Ovary (tissue), 3 donors: ENCODE measurements at regions not wholly inside any gene's neighbourhood (a gene's known extent, or its start where the extent isn't known, plus 50 kb on each side); places are given as distances from the start of the nearest gene placed in this dataset.

ENCODE experiments used
- POLR2A ChIP-seq: fragments of 450-650 bp; IDR thresholded peaks from one replicate; pipeline ENCODE4 v1.6.1; 2017; ENCODE audit warnings: antibody characterized with exemption, mild to moderate bottlenecking, moderate library complexity
- TF ChIP-seq, protein P1 (sequence below), 3 donors: fragments of 450-650 bp in 2 of 3; fragments of 200-600 bp in 1 of 3; IDR thresholded peaks; one replicate each; pipeline versions ENCODE4 v1.5.1 to v1.8.0; 2016 to 2022; ENCODE audit warnings: antibody characterized with exemption in 3 of 3, mild to moderate bottlenecking in 1 of 3
- donor health status: DM: no; HTN: no; CAD: no.

DNA sequence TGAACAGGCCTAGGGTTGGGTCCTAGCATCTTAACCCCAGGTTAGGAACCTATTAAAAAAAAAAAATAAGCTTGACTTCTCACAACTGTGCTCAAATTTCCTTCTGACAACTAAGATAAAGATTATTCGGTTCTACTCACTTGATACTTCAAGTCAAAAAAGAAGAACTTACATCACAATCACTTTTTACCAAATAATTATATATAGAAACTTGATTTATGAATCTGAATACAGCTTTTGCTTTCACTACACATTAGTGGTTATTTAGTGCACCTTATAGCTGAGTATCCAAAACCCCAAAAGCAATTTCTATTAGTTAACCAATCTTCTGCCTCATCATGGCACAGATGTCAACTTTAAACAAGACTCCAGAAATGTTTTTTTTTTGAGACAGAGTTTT, 119.0 kb upstream of the DST start:
- TF ChIP-seq, protein P1, sequence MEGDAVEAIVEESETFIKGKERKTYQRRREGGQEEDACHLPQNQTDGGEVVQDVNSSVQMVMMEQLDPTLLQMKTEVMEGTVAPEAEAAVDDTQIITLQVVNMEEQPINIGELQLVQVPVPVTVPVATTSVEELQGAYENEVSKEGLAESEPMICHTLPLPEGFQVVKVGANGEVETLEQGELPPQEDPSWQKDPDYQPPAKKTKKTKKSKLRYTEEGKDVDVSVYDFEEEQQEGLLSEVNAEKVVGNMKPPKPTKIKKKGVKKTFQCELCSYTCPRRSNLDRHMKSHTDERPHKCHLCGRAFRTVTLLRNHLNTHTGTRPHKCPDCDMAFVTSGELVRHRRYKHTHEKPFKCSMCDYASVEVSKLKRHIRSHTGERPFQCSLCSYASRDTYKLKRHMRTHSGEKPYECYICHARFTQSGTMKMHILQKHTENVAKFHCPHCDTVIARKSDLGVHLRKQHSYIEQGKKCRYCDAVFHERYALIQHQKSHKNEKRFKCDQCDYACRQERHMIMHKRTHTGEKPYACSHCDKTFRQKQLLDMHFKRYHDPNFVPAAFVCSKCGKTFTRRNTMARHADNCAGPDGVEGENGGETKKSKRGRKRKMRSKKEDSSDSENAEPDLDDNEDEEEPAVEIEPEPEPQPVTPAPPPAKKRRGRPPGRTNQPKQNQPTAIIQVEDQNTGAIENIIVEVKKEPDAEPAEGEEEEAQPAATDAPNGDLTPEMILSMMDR (IDR thresholded peaks at IDR 0.05) = no peak
- TF ChIP-seq POLR2A = no peak
